Bronchial epithelial cell (primary cell): ENCODE measurements at regions not wholly inside any gene's neighbourhood (a gene's known extent, or its start where the extent isn't known, plus 50 kb on each side); places are given as distances from the start of the nearest gene placed in this dataset.

Experiments
- DNase-seq: peaks from one replicate; pipeline ENCODE4 v3.0.0-alpha.2; 2010; ENCODE audit warnings: low read depth
- FAIRE-seq: peaks from 2 replicates; lab custom pipeline; 2011; peaks lifted over from hg19 to GRCh38; lab: Jason Lieb, UNC
- H3K27me3 ChIP-seq: 2 replicates; pipeline ENCODE4 v1.5.1; 2011; ENCODE audit warnings: low read length; ENCODE audit not compliant: control insufficient read depth, insufficient read depth
- H3K36me3 ChIP-seq: 2 replicates; pipeline ENCODE4 v1.5.1; 2011; ENCODE audit warnings: low read length; ENCODE audit not compliant: control insufficient read depth, insufficient read depth
- H3K4me3 ChIP-seq: 2 replicates; pipeline ENCODE4 v1.5.1; 2011; ENCODE audit warnings: mild to moderate bottlenecking, low read depth, low read length, control low read depth
- TF ChIP-seq, protein P1 (sequence below): IDR thresholded peaks from 2 replicates; pipeline ENCODE4 v1.5.1; 2011; ENCODE audit warnings: mild to moderate bottlenecking, moderate library complexity, low read length, control low read depth, inconsistent platforms; ENCODE audit not compliant: insufficient read depth, severe bottlenecking

GRCh38 chr3:21979706-21980105 is 228.7 kb upstream of the ZNF385D start:
- TF ChIP-seq, protein P1, sequence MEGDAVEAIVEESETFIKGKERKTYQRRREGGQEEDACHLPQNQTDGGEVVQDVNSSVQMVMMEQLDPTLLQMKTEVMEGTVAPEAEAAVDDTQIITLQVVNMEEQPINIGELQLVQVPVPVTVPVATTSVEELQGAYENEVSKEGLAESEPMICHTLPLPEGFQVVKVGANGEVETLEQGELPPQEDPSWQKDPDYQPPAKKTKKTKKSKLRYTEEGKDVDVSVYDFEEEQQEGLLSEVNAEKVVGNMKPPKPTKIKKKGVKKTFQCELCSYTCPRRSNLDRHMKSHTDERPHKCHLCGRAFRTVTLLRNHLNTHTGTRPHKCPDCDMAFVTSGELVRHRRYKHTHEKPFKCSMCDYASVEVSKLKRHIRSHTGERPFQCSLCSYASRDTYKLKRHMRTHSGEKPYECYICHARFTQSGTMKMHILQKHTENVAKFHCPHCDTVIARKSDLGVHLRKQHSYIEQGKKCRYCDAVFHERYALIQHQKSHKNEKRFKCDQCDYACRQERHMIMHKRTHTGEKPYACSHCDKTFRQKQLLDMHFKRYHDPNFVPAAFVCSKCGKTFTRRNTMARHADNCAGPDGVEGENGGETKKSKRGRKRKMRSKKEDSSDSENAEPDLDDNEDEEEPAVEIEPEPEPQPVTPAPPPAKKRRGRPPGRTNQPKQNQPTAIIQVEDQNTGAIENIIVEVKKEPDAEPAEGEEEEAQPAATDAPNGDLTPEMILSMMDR, result no peak
- H3K36me3 ChIP-seq, result no peaks in the 10 kb centered on the region
- DNase-seq (peak; percentile 74), FAIRE-seq (no peak)
- no peak overlapping the region for H3K4me3 ChIP-seq
- no peaks in the 10 kb centered on the region for H3K27me3 ChIP-seq

DNA sequence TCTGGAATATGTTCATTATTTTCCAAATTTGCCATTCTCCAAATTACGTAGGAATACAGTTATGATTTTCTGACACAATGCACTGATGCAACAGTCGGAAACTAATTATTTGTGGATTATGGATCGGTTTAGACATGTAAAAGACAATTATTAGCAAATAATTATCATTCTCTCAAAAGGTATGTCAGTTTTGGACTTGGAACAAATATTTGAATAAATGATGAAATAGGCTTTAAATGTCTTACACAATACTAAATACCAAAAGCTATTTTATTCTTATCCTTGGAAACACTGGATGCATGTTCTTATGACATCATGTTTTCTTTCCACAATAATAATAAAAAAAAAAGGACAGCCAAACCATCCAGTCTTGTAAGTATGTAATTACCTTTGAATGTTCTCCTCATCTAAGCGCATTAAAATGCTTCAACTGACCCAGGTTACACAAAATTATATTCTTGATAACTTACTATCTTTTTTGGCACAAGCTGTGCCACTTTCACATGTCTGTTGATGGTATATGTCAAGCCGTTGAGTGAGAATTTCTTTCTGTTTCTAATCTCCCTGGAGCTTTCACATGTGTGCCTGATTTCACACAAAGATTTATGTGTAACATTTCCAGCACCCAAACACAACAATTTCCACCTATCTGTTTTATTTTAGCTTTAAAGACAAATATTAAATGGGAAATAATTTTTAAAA is 238.5 kb upstream of the ZNF385D start:
- Histone ChIP-seq H3K36me3 (no peaks in the 10 kb centered on the region), H3K27me3 (no peaks in the 10 kb centered on the region), H3K4me3 (no peak overlapping the region)
- no peak for FAIRE-seq
- TF ChIP-seq, protein P1, result no peak
- DNase-seq, result no peak

GRCh38 chr3:21991061-21991460 is 240.1 kb upstream of the ZNF385D start:
- no peak overlapping the region for H3K4me3 ChIP-seq
- H3K27me3 ChIP-seq, result no peaks in the 10 kb centered on the region
- H3K36me3 ChIP-seq, result no peaks in the 10 kb centered on the region
- no peak for DNase-seq
- no peak for FAIRE-seq
- TF ChIP-seq, protein P1, result no peak

DNA sequence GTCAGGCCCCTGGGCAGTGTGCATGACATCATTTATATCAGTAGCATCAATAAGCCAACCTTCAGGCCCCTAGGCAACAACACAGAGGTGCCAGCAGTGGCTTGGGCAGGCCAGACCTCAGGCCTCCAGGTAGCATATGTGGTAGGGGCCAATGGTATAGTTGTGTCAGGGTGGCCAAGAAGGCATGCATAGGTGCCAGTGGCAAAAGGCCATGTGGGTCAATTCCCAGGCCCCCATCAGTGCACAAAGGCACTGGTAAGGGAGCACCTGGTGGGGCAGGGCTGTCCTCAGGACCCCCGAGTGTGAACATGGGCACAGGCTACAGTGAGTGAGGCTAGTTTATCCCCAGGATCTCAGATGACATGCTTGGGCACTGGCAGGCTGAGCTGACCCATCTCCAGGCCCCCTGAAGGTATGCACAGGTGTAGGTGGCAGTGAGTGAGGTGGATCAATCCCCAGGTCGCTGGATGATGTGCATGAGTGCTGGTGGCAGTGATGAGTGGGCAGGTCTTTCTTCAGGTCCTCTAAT is 244.1 kb upstream of the ZNF385D start:
- H3K4me3 ChIP-seq, result no peak overlapping the region
- no peaks in the 10 kb centered on the region for H3K27me3 ChIP-seq
- FAIRE-seq (no peak), DNase-seq (no peak)
- TF ChIP-seq, protein P1, result no peak
- H3K36me3 ChIP-seq, result no peaks in the 10 kb centered on the region

- DNase-seq, result peak; percentile 43
- Histone ChIP-seq H3K36me3 (no peaks in the 10 kb centered on the region), H3K4me3 (no peak overlapping the region), H3K27me3 (no peaks in the 10 kb centered on the region)
- TF ChIP-seq, protein P1, result no peak
- no peak for FAIRE-seq
These were observed 256.4 kb upstream of the ZNF385D start for GRCh38 chr3:22007368-22007767.

DNA sequence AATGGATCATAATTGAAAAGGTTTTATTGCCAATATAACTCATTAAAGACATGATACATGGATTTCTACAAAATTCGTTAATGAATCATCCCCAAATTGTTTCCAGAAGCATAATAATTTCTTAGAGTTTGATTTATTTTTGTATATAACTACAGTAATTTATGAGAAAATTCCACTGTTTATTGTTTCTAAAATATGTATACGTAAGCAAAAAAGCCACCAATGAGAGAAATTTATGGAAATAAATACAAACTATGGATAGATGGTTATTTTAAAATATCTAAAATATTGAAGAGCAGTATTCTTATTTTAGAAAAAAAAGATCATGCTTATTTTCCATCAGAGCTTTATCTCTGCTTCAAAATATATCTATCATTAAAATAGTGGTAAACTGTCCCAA is 260.0 kb upstream of the ZNF385D start:
- Histone ChIP-seq H3K27me3 (no peaks in the 10 kb centered on the region), H3K4me3 (no peak overlapping the region), H3K36me3 (no peaks in the 10 kb centered on the region)
- DNase-seq, result no peak
- TF ChIP-seq, protein P1, result no peak
- no peak for FAIRE-seq
